ENCODE measurements at regions not wholly inside any gene's neighbourhood (a gene's known extent, or its start where the extent isn't known, plus 50 kb on each side); places are given as distances from the start of the nearest gene placed in this dataset.
"Not testable (repeated sequence)": the region's sequence is repeated elsewhere in the genome, so short reads cannot be mapped to it uniquely, and the experiment has no call there.

GRCh38 chr13:83825676-83826075, 56.6 kb downstream of the SLITRK1 start:
- no peak for DNase-seq (ENCODE audit: low read depth in 2 of 2)

DNA sequence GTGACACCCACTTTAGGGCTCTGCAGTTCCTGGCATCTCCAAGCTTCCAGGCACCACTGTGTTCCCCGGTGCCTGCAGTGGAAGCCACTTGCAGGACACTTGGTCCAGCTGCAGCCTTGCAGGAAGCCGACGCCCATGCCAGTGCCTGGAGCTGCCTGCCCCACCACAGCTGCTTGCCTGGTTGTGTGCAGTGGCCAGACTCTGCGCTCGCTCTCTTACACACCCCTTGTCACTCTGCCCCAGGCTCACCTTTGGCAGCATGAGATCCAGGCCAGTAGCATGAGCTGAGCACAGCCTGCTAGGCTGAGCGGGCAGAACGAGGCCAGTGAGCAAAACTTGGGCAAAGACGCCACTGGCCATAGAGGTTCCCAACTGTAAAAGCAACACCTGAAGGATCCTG, 57.7 kb downstream of the SLITRK1 start:
- DNase-seq (ENCODE audit: low read depth in 2 of 2) = no peak

- no peak for DNase-seq (ENCODE audit: low read depth in 2 of 2)
Measured at GRCh38 chr13:83824120-83824519, 58.2 kb downstream of the SLITRK1 start.

DNA sequence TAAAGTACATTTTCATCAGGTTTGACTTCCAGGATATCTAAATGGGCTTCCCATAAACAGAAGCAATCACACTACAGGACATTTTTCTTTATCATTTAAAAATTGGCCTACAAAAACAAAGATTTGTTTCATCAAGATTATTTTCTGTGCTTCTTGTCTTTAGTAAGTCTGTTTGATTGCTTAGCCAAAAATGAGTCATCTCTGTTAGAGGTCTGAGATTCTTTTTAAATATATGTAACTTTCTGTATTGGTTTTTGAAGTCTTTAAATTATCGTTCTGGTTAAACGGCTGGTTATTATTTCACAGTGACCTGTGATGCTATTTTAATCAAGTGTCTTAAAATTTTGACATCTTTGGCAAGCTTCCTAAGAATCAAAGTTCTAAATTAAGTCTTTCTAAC, 62.7 kb downstream of the SLITRK1 start:
- DNase-seq (ENCODE audit: low read depth in 2 of 2) = no peak

DNA sequence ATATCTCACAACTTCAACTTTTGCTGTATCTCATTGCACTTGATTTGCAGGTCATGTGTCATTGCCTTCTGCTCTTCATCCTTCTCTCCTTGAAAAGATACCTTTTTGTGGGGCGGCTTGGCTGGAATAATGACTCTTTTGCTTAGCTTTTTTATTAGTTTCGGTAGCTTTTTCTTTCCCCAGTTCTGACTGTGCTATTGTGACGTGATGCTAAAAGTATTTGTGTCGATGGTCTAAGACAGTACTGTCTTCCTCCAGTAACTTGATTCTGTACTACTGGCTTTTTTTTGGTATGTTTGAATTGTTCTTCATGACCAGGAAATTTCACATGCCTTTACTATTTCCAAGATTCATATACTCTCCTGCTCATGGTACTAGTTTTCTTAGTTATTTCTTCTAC, 63.1 kb downstream of the SLITRK1 start:
- no peak for DNase-seq (ENCODE audit: low read depth in 2 of 2)

DNA sequence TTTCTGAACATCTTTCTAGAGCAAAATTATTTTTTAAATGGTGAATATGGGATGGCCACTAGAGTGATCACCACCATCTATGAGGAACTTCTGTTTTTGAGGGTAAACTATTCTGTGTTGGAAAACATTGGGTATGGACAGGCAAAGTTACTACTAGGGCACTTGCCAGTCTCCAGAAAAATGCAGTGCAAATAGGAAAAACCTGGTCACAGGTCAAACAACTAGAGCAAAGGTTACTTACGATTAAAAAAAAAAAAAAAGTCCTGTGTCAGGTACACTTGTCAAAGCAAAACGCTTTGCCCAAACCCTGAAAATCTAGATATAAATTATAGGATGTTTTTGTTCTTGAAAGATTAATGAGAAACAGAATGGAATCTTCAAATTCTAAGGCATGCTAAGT, 66.2 kb downstream of the SLITRK1 start:
- no peak for DNase-seq (ENCODE audit: low read depth in 2 of 2)

GRCh38 chr13:83815598-83815997, 66.7 kb downstream of the SLITRK1 start:
- DNase-seq (ENCODE audit: low read depth in 2 of 2) = no peak

- DNase-seq (ENCODE audit: low read depth in 2 of 2) = no peak
Measured at GRCh38 chr13:83810136-83810535, 72.1 kb downstream of the SLITRK1 start.

DNA sequence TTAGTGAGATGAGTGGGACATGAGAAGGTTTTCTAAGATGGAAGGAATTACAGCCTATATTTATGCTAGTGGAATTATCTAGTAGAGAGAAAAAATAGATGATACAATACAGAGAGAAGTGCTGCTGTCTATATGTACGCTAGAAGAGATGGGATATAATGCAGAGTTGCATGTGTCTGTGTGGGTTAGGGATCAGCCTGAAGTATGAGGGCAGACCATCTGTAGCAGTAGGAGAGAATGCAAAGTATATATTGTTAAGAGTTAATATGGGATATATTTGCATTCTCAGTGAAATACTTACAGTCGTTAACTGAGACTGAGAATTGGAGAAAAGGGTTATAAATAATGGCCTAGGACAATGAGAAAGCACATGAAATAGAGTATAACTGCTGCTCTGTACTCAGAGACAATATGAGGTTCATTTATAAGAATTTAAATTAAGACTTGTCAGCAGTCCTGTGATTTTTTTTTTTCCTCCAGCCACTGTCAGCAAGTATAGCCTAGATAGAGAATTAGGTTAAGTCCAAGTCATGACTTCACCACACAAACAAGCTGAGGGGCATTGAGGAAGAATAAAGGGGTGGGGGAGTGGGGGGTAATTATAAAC, 77.8 kb downstream of the SLITRK1 start:
- no peak for DNase-seq (ENCODE audit: low read depth in 2 of 2)

- DNase-seq (ENCODE audit: low read depth in 2 of 2) = no peak
Measured at GRCh38 chr13:83798731-83799130, 83.5 kb downstream of the SLITRK1 start.

- DNase-seq (ENCODE audit: low read depth in 2 of 2) = no peak
Measured at GRCh38 chr13:83796364-83796763, 85.9 kb downstream of the SLITRK1 start.

DNA sequence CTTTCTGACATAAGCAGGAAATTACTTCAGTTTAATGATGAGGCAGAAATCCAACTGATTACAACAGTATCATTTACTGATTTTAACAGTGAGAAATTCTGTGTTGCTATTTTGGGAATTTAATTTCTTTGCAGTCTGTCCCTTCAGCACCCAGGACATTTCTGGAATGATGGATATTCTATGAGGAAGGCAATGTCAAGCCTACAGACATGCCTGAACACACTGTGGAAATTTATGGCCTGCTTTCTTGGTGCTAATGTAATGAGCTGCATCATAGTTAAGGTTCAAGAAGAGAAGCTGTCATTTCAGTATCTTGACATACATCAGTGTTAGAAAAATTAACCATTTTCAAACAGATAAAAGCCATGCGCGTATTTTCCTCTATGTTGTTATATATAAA, 87.7 kb downstream of the SLITRK1 start:
- no peak for DNase-seq (ENCODE audit: low read depth in 2 of 2)

- no peak for DNase-seq (ENCODE audit: low read depth in 2 of 2)
Measured at GRCh38 chr13:83780227-83780626, 102.0 kb downstream of the SLITRK1 start.

- DNase-seq (ENCODE audit: low read depth in 2 of 2) = no peak
Measured at GRCh38 chr13:83773961-83774360, 108.3 kb downstream of the SLITRK1 start.

DNA sequence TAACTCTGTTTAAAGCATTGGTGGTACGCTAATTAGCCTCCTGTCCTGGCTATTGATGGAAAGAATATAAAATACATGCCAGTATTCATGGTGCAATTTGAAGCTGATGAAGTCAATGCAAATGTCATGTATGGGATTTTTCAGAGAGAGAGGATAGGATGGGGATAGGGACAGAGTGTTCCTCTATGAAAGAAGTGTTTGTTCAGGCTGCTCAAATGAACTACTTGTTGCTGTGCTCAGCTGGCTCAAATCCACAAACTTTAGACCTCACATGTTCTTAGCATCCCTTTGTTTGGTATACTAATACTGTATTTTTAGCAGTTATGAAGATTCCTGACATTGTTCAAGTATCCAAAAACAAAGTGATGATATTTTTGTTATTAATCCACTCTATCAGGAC, 116.5 kb downstream of the SLITRK1 start:
- DNase-seq (ENCODE audit: low read depth in 2 of 2) = no peak

- no peak for DNase-seq (ENCODE audit: low read depth in 2 of 2)
Measured at GRCh38 chr13:83761631-83762030, 120.6 kb downstream of the SLITRK1 start.

- DNase-seq (ENCODE audit: low read depth in 2 of 2) = not testable (repeated sequence)
Measured at GRCh38 chr13:83755210-83755609, 127.1 kb downstream of the SLITRK1 start.

GRCh38 chr13:83753912-83754624, 128.2 kb downstream of the SLITRK1 start:
- DNase-seq (ENCODE audit: low read depth in 2 of 2) = no peak

- no peak for DNase-seq (ENCODE audit: low read depth in 2 of 2)
Measured at GRCh38 chr13:83752141-83752540, 130.1 kb downstream of the SLITRK1 start.

GRCh38 chr13:83740622-83741021, 141.7 kb downstream of the SLITRK1 start:
- no peak for DNase-seq (ENCODE audit: low read depth in 2 of 2)

- no peak for DNase-seq (ENCODE audit: low read depth in 2 of 2)
Measured at GRCh38 chr13:83738407-83738806, 143.9 kb downstream of the SLITRK1 start.

- DNase-seq (ENCODE audit: low read depth in 2 of 2) = no peak
Measured at GRCh38 chr13:83733293-83733692, 149.0 kb downstream of the SLITRK1 start.

DNA sequence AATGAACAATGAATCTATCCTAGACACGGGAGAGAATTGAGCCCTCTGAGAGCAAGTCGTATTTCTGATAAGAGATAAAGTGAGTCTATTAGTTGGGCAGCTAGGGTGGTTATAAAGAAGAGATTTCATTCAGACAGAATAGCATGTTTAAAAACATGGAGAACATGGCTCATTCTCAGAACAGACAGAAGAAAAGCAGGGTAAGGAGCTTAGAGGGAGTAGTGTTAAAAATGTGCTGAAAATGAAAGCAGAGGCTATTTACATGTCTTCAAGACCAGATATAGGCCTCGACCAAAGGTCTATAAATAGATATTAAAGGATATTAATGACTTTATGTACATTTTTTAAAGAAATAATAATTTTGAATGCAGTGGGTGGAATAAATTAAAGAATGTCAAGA, 149.5 kb downstream of the SLITRK1 start:
- no peak for DNase-seq (ENCODE audit: low read depth in 2 of 2)

DNA sequence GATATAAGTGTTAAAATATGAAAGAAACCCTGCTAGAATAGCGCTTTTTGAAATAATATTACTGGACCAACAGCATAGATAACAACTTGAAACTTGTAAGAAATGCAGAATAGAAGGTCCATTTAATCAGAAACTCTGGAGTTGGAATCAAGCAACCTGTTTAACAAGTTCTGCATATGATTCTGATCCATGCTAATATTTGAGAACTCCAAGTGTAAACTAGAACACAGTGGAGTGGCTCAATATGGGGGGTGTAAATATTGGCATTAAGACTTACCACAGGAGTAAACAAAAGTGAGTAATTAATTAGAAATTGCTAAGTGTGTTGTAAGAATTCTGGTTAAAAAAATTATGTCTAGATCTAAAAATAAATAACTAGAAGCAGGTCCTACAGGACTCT, 151.2 kb downstream of the SLITRK1 start:
- no peak for DNase-seq (ENCODE audit: low read depth in 2 of 2)

Measured in stimulated activated CD4-positive, alpha-beta T cell treated with anti-CD3 and anti-CD28 coated beads, Interleukin-4, amount 100 ng/mL, for 48 hours (primary cell).